Prostate gland (tissue), 2 donors: ENCODE measurements at regions not wholly inside any gene's neighbourhood (a gene's known extent, or its start where the extent isn't known, plus 50 kb on each side); places are given as distances from the start of the nearest gene placed in this dataset.

Experiments used
- DNase-seq: peaks from one replicate; pipeline ENCODE4 v3.0.0-alpha.2; 2019; ENCODE audit warnings: low spot score
- H3K27ac ChIP-seq, 2 donors: fragments of 200-600 bp; sonication (generic); 2 replicates each; pipeline ENCODE4 v1.5.1; 2017 to 2019
- H3K27me3 ChIP-seq: fragments of 200-600 bp; sonication (generic); replicated peaks from 2 replicates; pipeline ENCODE4 v1.5.1; 2019; ENCODE audit not compliant: insufficient read depth
- H3K36me3 ChIP-seq, 2 donors: fragments of 200-600 bp; sonication (generic); 1 replicate in 1 of 2; 2 replicates in 1 of 2; pipeline versions ENCODE4 v1.5.1 to v1.8.1; 2017 to 2019
- H3K4me1 ChIP-seq: fragments of 200-600 bp; sonication (generic); replicated peaks from 2 replicates; pipeline ENCODE4 v1.5.1; 2019
- H3K4me3 ChIP-seq, 2 donors: fragments of 200-600 bp; sonication (generic); 2 replicates each; pipeline ENCODE4 v1.5.1; 2017 to 2019
- H3K9me3 ChIP-seq: fragments of 200-600 bp; sonication (generic); 2 replicates; pipeline ENCODE4 v1.5.1; 2017
- POLR2A ChIP-seq: fragments of 450-650 bp; IDR thresholded peaks from one replicate; pipeline ENCODE4 v1.6.1; 2016; ENCODE audit warnings: antibody characterized with exemption, mild to moderate bottlenecking
- POLR2AphosphoS5 ChIP-seq: sonication (generic); formaldehyde crosslinking; IDR thresholded peaks from one replicate; pipeline ENCODE4 v1.6.1; 2017; ENCODE audit warnings: antibody characterized with exemption
- WGBS: methylation state at CpG from one replicate; pipeline ENCODE4 v1.1.5; 2018; 5-methylcytosine and 5-hydroxymethylcytosine counted together
- intact Hi-C: fragments of 100-400 bp; cut with DNase I; formaldehyde crosslinking; loops from one replicate; pipeline ENCODE4 v1.14.2; 2022
- TF ChIP-seq, protein P1 (sequence below), 4 experiments: fragments of 200-600 bp in 2 of 4; fragments of 450-650 bp in 2 of 4; sonication (generic) in 2 of 4; IDR thresholded peaks; 1 replicate in 3 of 4; 2 replicates in 1 of 4; pipeline ENCODE4 v1.5.1; 2016 to 2019; ENCODE audit warnings: antibody characterized with exemption in 4 of 4, mild to moderate bottlenecking in 2 of 4, moderate library complexity in 2 of 4

DNA sequence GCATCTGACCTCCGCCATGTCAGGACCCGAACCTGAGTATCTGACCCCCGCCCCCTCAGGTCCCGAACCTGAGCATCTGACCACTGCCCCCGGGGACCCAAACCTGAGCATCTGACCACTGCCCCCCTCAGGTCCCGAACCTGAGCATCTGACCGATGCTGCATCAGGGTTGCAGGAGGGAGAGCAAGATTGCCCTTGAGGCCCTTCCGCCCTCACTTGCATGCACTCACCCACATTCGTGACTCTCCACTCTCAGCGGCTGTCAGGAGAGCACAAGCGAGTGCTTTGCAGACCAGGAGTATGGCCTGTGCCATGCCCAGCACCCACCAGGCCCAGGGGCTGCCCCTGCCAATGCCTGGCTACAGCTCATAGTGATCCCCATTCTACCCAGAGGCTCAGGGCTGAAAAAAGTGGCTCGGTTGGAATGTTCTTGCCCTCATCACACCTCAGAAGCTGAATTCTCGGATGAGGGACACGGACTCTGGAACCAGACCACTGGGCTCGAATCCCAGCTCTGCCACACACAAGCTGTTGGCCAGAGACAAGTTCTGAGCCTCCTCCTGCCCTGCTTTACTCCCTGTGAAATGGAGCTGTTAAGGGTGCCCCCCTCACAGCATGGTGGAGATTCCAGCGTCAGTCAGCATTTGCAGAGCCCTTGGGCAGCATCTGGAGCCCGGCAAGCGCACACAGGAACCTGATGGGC, 82.1 kb downstream of the DLL1 start:
- no peaks in the 10 kb centered on the region for H3K36me3 ChIP-seq
- intact Hi-C loops = no loop called here
- TF ChIP-seq, protein P1, sequence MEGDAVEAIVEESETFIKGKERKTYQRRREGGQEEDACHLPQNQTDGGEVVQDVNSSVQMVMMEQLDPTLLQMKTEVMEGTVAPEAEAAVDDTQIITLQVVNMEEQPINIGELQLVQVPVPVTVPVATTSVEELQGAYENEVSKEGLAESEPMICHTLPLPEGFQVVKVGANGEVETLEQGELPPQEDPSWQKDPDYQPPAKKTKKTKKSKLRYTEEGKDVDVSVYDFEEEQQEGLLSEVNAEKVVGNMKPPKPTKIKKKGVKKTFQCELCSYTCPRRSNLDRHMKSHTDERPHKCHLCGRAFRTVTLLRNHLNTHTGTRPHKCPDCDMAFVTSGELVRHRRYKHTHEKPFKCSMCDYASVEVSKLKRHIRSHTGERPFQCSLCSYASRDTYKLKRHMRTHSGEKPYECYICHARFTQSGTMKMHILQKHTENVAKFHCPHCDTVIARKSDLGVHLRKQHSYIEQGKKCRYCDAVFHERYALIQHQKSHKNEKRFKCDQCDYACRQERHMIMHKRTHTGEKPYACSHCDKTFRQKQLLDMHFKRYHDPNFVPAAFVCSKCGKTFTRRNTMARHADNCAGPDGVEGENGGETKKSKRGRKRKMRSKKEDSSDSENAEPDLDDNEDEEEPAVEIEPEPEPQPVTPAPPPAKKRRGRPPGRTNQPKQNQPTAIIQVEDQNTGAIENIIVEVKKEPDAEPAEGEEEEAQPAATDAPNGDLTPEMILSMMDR (IDR thresholded peaks at IDR 0.05) = no peak
- DNase-seq = peak; percentile 2
- WGBS = 92% methylated on average over 18 of the region's 18 CpGs
- no peak overlapping the region for H3K27ac ChIP-seq
- H3K4me1 ChIP-seq = no peaks in the 10 kb centered on the region
- H3K9me3 ChIP-seq = no peaks in the 10 kb centered on the region
- H3K27me3 ChIP-seq = no peaks in the 10 kb centered on the region
- no peak overlapping the region for H3K4me3 ChIP-seq

DNA sequence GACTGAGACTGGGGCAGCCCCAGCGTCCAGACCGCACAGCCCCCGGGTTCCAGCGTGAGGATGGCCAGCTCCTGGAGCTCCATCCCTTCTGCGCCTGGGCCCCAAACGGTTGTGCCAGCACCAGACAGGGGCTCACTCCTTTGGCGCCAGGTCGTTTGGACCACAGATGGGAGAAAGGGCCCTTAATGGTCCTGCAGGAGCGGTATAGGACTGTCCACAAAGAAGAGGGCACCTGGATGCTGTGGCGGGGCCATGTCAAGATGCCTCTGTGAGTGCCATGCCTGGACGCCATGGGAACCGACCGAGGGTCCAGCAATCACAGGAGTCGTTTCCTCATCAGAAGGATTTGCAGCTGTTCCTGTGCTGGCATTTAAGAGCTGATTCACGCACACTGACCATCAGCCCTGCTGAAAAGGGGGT, 82.7 kb downstream of the DLL1 start:
- 94% methylated on average over 15 of the region's 15 CpGs for WGBS
- Histone ChIP-seq H3K4me3 (no peak overlapping the region), H3K4me1 (no peaks in the 10 kb centered on the region), H3K9me3 (no peaks in the 10 kb centered on the region), H3K36me3 (no peaks in the 10 kb centered on the region), H3K27me3 (no peaks in the 10 kb centered on the region), H3K27ac (no peak overlapping the region)
- intact Hi-C loops = no loop called here
- TF ChIP-seq POLR2AphosphoS5 (no peak), POLR2A (no peak)
- TF ChIP-seq, protein P1 (IDR thresholded peaks at IDR 0.05) = no peak
- peak; percentile 3 for DNase-seq

DNA sequence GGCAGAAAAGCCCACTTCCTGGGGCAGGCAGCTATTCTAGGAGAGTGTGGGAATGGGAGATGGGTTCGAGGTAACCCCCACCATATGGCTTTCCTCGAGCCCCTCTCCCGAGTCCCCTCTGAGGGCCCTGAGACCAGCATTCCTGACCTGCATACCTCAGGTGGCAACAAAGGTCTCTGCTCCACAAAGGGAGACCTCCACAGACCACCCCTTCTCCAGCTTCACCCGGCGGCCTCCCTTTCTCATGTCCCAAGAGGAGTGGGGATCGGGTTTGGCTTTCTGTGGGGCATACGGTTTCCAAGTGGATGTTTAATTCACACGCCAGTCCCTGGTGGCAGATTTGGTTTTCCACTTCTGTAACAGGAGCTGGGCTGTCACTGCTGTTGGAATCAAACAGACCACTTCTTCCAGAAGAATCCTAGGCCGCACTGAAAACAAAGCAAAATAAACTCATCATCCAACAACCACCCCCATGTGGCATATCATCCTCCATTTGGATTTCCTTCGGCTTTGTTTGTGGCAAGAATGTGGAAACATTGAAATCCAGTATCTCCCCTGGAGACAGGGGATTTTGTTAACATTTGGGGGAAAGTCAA, 83.2 kb downstream of the DLL1 start:
- no peaks in the 10 kb centered on the region for H3K4me1 ChIP-seq
- H3K36me3 ChIP-seq = no peaks in the 10 kb centered on the region
- H3K27me3 ChIP-seq = no peaks in the 10 kb centered on the region
- H3K9me3 ChIP-seq = no peaks in the 10 kb centered on the region
- intact Hi-C loops = no loop called here
- TF ChIP-seq POLR2A (no peak), POLR2AphosphoS5 (no peak)
- TF ChIP-seq, protein P1 (IDR thresholded peaks at IDR 0.05) = no peak
- 89% methylated on average over 10 of the region's 10 CpGs for WGBS
- H3K27ac ChIP-seq = no peak overlapping the region
- H3K4me3 ChIP-seq = no peak overlapping the region
- DNase-seq = peak; percentile 2

DNA sequence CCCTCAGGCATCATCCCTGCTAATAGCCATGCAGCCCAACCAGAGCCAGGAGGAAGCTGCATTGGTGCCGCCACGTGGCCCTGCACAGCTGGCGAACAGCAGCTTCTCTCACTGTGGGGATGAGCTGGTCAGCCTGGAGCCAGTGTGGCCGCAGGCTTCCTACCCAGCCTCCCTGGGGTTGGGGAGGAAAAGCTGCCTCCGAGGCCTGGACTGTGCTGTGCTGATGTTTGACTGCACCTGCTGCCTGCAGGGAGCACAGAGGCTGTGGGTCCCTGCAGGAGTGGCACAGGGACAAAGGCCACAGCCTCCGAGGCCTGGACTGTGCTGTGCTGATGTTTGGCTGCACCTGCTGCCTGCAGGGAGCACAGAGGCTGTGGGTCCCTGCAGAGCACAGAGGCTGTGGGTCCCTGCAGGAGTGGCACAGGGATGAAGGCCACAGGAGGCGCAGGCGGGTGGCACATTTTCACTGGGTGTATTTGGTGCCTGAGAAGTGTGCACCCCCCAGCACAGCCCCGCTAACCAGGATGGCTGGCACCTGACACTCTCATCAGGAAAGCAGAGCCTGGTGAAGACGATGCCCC, 83.9 kb downstream of the DLL1 start:
- H3K4me3 ChIP-seq = no peak overlapping the region
- DNase-seq = peak; percentile 3
- no peaks in the 10 kb centered on the region for H3K27me3 ChIP-seq
- intact Hi-C loops = no loop called here
- no peak overlapping the region for H3K27ac ChIP-seq
- no peaks in the 10 kb centered on the region for H3K4me1 ChIP-seq
- WGBS = 95% methylated on average over 5 of the region's 10 CpGs
- no peaks in the 10 kb centered on the region for H3K9me3 ChIP-seq
- no peaks in the 10 kb centered on the region for H3K36me3 ChIP-seq
- TF ChIP-seq, protein P1 (IDR thresholded peaks at IDR 0.05) = no peak
- no peak for TF ChIP-seq POLR2AphosphoS5
- TF ChIP-seq POLR2A = no peak

DNA sequence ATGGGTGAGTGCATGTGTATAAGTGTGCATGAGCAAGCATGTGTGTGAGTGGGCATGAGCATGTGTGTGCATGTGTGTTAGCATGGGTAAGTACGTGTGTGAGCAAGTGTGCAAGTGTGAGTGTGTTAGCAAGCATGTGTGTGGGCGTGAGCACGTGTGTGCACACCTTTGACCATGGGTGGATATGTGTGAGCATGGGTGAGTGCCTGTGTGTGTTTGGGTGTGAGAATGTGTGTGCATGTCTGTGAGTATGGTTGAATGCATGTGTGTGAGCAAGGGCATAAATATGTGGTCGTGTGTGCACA, 84.6 kb downstream of the DLL1 start:
- Histone ChIP-seq H3K27me3 (no peaks in the 10 kb centered on the region), H3K4me3 (no peak overlapping the region), H3K9me3 (no peaks in the 10 kb centered on the region), H3K4me1 (no peaks in the 10 kb centered on the region), H3K27ac (no peak overlapping the region), H3K36me3 (no peaks in the 10 kb centered on the region)
- DNase-seq = no peak
- WGBS = 76% methylated on average over 4 of the region's 4 CpGs
- TF ChIP-seq POLR2AphosphoS5 = no peak
- no peak for TF ChIP-seq POLR2A
- TF ChIP-seq, protein P1 (IDR thresholded peaks at IDR 0.05) = no peak
- intact Hi-C loops = no loop called here
